ENCODE measurements at regions not wholly inside any gene's neighbourhood (a gene's known extent, or its start where the extent isn't known, plus 50 kb on each side); places are given as distances from the start of the nearest gene placed in this dataset.
A peak's percentile ranks its signal among the peaks of the same experiment; 100 is the strongest.
"Not testable (repeated sequence)": the region's sequence is repeated elsewhere in the genome, so short reads cannot be mapped to it uniquely, and the experiment has no call there.

DNA sequence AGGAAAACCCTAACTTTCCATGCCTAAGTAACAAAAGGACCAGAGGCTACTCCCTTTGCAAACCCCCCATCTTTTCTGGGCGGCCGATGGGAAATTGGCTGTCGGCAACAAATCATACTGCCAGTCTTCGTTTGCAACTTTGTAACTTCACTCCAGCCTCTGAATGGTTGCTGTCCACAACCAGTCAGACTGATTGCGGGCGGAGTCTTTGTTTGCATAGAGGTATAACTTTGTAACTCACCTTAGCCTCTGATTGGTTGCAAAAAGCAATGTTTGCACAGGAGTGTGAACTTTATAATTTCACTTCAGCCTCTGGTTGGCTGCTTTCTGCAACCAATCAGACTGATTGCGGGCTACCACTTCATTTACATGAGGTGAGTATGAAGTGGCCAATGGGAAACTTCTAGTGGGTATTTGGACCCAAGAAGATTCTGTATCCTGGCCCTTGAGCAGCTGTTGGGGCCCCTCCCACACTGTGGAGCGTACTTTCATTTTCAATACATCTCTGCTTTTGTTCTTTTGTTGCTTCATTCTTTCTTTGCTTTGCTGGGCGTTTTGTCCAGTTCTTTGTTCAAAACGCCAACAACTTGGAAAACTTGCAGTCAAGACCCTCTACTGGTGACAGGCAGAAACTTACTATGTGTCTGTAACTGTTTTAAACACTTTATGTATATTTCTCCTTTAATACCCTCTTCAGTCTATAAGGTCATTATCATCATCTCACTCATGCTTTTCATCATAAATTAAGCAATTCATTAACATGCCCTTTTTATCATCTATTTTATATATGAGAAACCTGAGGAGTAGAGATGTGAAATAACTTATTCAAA is 55.8 kb upstream of the PPP1R12A start:
- not testable (repeated sequence) for DNase-seq

DNA sequence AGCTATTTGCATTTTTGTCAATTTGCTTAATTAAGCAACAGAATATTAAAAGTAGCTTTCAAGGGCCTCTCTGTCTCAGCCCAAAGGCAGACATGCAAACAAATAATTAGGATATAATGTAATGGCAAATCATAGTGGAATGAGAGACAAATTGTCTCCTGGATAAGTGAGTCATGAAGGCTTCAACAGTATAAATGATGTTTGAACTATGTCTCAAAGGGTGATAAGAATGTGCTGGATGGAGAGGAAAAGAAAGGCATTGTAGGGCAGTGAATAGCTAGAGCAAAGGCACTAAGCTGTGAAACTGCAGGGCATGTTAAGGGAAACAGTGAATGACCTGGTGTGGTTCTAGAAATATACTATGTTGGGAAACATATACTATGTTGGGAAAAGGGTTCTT is 53.5 kb upstream of the PPP1R12A start:
- DNase-seq = peak; percentile 21

DNA sequence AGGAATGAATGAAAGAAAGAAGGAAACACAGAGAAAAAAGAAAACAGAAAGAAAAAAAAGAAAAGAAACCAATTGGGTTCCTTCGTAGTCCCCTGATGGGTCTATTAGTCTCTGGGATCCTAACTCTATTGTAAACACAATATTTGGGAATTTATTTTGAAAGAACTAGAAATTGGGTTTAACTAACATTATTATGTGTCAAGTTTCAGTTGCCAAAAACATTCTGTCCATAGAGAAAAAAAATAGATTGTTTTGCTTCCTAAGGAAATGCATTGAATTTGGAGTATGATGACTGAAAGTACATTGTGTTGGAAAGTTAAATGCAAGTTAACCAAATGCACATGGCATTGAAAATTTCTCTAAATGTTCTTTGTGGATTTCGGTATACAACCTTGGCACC is 52.8 kb upstream of the PPP1R12A start:
- DNase-seq = no peak

Measured in NCI-H1105 treated with DMSO at 0.1 percent for 48 hours (cell line).